ENCODE measurements at regions not wholly inside any gene's neighbourhood (a gene's known extent, or its start where the extent isn't known, plus 50 kb on each side); places are given as distances from the start of the nearest gene placed in this dataset.

GRCh38 chr15:62760538-62760937, 282.0 kb upstream of the TPM1 start:
- no peak for DNase-seq (ENCODE audit: low read depth, low spot score)
- Histone ChIP-seq H3K4me1 (ENCODE audit: control insufficient read depth, extremely low read depth, insufficient read depth, low read length) (peaks cover 26% of the 10 kb centered on the region), H3K27ac (ENCODE audit: control insufficient read depth, insufficient read depth, low read length) (no peak overlapping the region), H3K36me3 (ENCODE audit: control insufficient read depth in 2 of 2, extremely low read depth in 1 of 2, insufficient read depth in 2 of 2, low read length in 2 of 2) (peaks cover 1 to 11% of the 10 kb centered on the region in 2 experiments), H3K79me2 (ENCODE audit: control insufficient read depth, insufficient read depth, low read length) (no peaks in the 10 kb centered on the region), H3K9me1 (ENCODE audit: control insufficient read depth, extremely low read depth, insufficient read depth, low read length) (no peaks in the 10 kb centered on the region), H4K20me1 (ENCODE audit: control insufficient read depth, extremely low read depth, insufficient read depth, low read length) (no peaks in the 10 kb centered on the region), H3K4me3 (ENCODE audit: control insufficient read depth in 2 of 3, extremely low read depth in 1 of 3, insufficient read depth in 2 of 3, low read depth in 1 of 3, low read length in 3 of 3) (no peak overlapping the region), H3K4me2 (ENCODE audit: control insufficient read depth, extremely low read depth, insufficient read depth, low read depth, low read length) (no peak overlapping the region), H2AFZ (ENCODE audit: control insufficient read depth, low read length) (no peak overlapping the region), H3K9me3 (ENCODE audit: control insufficient read depth, low read depth, low read length) (no peaks in the 10 kb centered on the region), H3K27me3 (ENCODE audit: control insufficient read depth, extremely low read depth, insufficient read depth, low read length) (no peaks in the 10 kb centered on the region), H3K9ac (ENCODE audit: control insufficient read depth, extremely low read depth, insufficient read depth, low read length) (no peak overlapping the region)
- FAIRE-seq, result no peak
- TF ChIP-seq EZH2 (IDR thresholded peaks at IDR 0.05; ENCODE audit: low read length) (no peak), CTCF (optimal IDR thresholded peaks at IDR 0.05 in 1 of 3, IDR thresholded peaks at IDR 0.05 in 1 of 3, conservative IDR thresholded peaks at IDR 0.05 in 1 of 3; ENCODE audit: extremely low read depth in 1 of 3, insufficient read depth in 2 of 3, low read length in 3 of 3) (no peak)
- dilution Hi-C loops (cut with MboI; ENCODE audit: extremely low pct_ligation_motif_present, low sequenced_read_pairs), result loop anchor here (25.0 kb wide), 1 partner anchor 277 kb away; the partner anchor contains the start of gene TPM1

- Histone ChIP-seq H3K27me3 (ENCODE audit: control insufficient read depth, extremely low read depth, insufficient read depth, low read length) (no peaks in the 10 kb centered on the region), H3K36me3 (ENCODE audit: control insufficient read depth in 2 of 2, extremely low read depth in 1 of 2, insufficient read depth in 2 of 2, low read length in 2 of 2) (peaks cover 10 to 20% of the 10 kb centered on the region in 2 experiments), H3K4me3 (ENCODE audit: control insufficient read depth in 2 of 3, extremely low read depth in 1 of 3, insufficient read depth in 2 of 3, low read depth in 1 of 3, low read length in 3 of 3) (no peak overlapping the region), H3K4me2 (ENCODE audit: control insufficient read depth, extremely low read depth, insufficient read depth, low read depth, low read length) (no peak overlapping the region), H3K9me1 (ENCODE audit: control insufficient read depth, extremely low read depth, insufficient read depth, low read length) (no peaks in the 10 kb centered on the region), H3K9me3 (ENCODE audit: control insufficient read depth, low read depth, low read length) (no peaks in the 10 kb centered on the region), H3K9ac (ENCODE audit: control insufficient read depth, extremely low read depth, insufficient read depth, low read length) (no peak overlapping the region), H3K27ac (ENCODE audit: control insufficient read depth, insufficient read depth, low read length) (no peak overlapping the region), H2AFZ (ENCODE audit: control insufficient read depth, low read length) (no peak overlapping the region), H3K79me2 (ENCODE audit: control insufficient read depth, insufficient read depth, low read length) (no peaks in the 10 kb centered on the region), H4K20me1 (ENCODE audit: control insufficient read depth, extremely low read depth, insufficient read depth, low read length) (no peaks in the 10 kb centered on the region), H3K4me1 (ENCODE audit: control insufficient read depth, extremely low read depth, insufficient read depth, low read length) (peaks cover 23% of the 10 kb centered on the region)
- TF ChIP-seq CTCF (optimal IDR thresholded peaks at IDR 0.05 in 1 of 3, IDR thresholded peaks at IDR 0.05 in 1 of 3, conservative IDR thresholded peaks at IDR 0.05 in 1 of 3; ENCODE audit: extremely low read depth in 1 of 3, insufficient read depth in 2 of 3, low read length in 3 of 3), result no peak
- no peak for TF ChIP-seq EZH2 (IDR thresholded peaks at IDR 0.05; ENCODE audit: low read length)
- no peak for DNase-seq (ENCODE audit: low read depth, low spot score)
- no peak for FAIRE-seq
- dilution Hi-C loops (cut with MboI; ENCODE audit: extremely low pct_ligation_motif_present, low sequenced_read_pairs), result loop anchor here (25.0 kb wide), 1 partner anchor 271 kb away; the partner anchor contains the start of gene TPM1
Observed at GRCh38 chr15:62765916-62766315, 276.6 kb upstream of the TPM1 start.

Data from keratinocyte (primary cell).